HG03460 (cell line): ENCODE measurements at regions not wholly inside any gene's neighbourhood (a gene's known extent, or its start where the extent isn't known, plus 50 kb on each side); places are given as distances from the start of the nearest gene placed in this dataset.

ENCODE experiments used
- ATAC-seq: cut with Tn5 transposase; IDR thresholded peaks from one replicate; pipeline ENCODE4 v1.9.1; 2021; ENCODE audit not compliant: unreplicated experiment

- no peak for ATAC-seq
Measured at GRCh38 chr5:22910523-22910922, 57.4 kb upstream of the CDH12 start.

- no peak for ATAC-seq
Measured at GRCh38 chr5:22908586-22908985, 55.4 kb upstream of the CDH12 start.

GRCh38 chr5:22908129-22908528 lies 55.0 kb upstream of the CDH12 start:
- ATAC-seq: no peak
